ENCODE measurements at regions not wholly inside any gene's neighbourhood (a gene's known extent, or its start where the extent isn't known, plus 50 kb on each side); places are given as distances from the start of the nearest gene placed in this dataset.

DNA sequence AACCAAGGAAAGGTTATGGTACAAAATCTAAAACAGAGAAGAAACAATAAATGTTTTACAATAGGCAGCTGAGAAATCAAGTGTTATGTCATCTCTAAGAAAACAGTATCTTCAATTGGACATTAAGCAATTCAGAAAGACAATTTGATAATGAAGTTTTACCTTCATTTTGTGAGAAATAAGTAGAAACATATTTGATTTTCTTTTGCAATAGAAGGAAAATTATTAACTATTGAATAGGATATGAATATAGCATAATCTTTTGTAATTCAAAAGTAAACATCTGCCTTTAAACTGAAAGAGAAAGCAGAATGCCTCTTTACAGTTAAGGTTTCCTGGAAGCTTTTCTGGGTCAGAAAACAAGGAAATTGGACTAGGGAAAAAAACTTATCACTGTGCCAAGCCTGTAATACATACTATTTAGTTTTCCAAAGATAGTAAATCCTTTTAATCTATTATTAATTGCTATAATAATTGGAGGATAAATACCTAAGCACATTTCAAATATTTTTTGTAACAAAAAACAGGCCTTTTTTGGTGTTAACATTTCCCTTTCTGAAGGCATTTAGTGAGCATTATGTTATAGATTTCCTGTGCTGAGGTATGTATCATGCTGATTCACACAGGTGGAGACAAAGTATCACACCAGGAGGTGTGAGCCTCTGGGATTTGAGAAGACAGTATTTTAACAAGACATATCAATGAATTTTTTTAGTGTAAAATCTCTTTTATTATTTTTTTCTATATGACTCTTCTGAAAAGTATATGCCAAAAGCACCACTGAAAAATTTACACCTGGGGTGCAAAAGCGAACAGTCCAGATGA is 947.0 kb upstream of the CDH2 start:
- H3K4ac ChIP-seq (ENCODE audit: low read depth, low read length): no peak overlapping the region
- H2AK5ac ChIP-seq (ENCODE audit: insufficient read length, low read length): no peak overlapping the region
- no peaks in the 10 kb centered on the region for H3K9me3 ChIP-seq (ENCODE audit: control insufficient read depth, low read depth, low read length)
- no peak overlapping the region for H2BK15ac ChIP-seq (ENCODE audit: low read depth, low read length)
- peak overlapping the region in 1 of 3 experiments; percentile 87; a peak in 1 of 7 replicates for H3K27ac Mint-ChIP-seq
- no peak overlapping the region for H2BK20ac ChIP-seq (ENCODE audit: low read depth, low read length, poor library complexity, severe bottlenecking)
- H3K56ac ChIP-seq (ENCODE audit: insufficient read length, low read depth, low read length): no peak overlapping the region
- H3K4me1 ChIP-seq (ENCODE audit: insufficient read depth, low read length): no peaks in the 10 kb centered on the region; the same call in 1 of the 2 replicates
- no peak overlapping the region for H3K18ac ChIP-seq (ENCODE audit: insufficient read length, low read depth, low read length)
- H3K14ac ChIP-seq (ENCODE audit: insufficient read depth, low read length): no peak overlapping the region
- no peak overlapping the region for H3K27ac ChIP-seq (ENCODE audit: insufficient read length, low read depth, low read length)
- DNase-seq: no peak
- H2BK12ac ChIP-seq (ENCODE audit: insufficient read length, low read depth, low read length): no peak overlapping the region
- no peak overlapping the region for H4K8ac ChIP-seq (replicated peaks; ENCODE audit: insufficient read length, low read depth, low read length)
- no peaks in the 10 kb centered on the region for H3K27me3 ChIP-seq (ENCODE audit: insufficient read depth, low read length)
- H3T11ph ChIP-seq (ENCODE audit: low read length): no peak overlapping the region
- H2AFZ ChIP-seq (ENCODE audit: low read length): no peak overlapping the region
- H3K79me2 ChIP-seq (ENCODE audit: insufficient read depth, low read length): no peaks in the 10 kb centered on the region
- no peak overlapping the region for H3K23ac ChIP-seq (ENCODE audit: insufficient read length, low read depth, low read length)
- H3K4me1 Mint-ChIP-seq: peaks cover 16 to 22% of the 10 kb centered on the region in 2 experiments
- H2BK5ac ChIP-seq (ENCODE audit: insufficient read length, low read length): no peak overlapping the region
- H4K20me1 ChIP-seq (ENCODE audit: control insufficient read depth, insufficient read depth, insufficient read length): no peaks in the 10 kb centered on the region
- H3K9me3 Mint-ChIP-seq: no peaks in the 10 kb centered on the region
- TF ChIP-seq, protein P1, sequence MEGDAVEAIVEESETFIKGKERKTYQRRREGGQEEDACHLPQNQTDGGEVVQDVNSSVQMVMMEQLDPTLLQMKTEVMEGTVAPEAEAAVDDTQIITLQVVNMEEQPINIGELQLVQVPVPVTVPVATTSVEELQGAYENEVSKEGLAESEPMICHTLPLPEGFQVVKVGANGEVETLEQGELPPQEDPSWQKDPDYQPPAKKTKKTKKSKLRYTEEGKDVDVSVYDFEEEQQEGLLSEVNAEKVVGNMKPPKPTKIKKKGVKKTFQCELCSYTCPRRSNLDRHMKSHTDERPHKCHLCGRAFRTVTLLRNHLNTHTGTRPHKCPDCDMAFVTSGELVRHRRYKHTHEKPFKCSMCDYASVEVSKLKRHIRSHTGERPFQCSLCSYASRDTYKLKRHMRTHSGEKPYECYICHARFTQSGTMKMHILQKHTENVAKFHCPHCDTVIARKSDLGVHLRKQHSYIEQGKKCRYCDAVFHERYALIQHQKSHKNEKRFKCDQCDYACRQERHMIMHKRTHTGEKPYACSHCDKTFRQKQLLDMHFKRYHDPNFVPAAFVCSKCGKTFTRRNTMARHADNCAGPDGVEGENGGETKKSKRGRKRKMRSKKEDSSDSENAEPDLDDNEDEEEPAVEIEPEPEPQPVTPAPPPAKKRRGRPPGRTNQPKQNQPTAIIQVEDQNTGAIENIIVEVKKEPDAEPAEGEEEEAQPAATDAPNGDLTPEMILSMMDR (conservative IDR thresholded peaks at IDR 0.05): no peak
- WGBS (ENCODE audit: extremely low coverage, insufficient read length, low lambda C conversion rate): no CpG with 5 or more reads among the region's 1 CpG
- no peaks in the 10 kb centered on the region for H3K79me1 ChIP-seq (ENCODE audit: insufficient read depth, low read depth, low read length, poor library complexity, severe bottlenecking)
- no peak overlapping the region for H3K4me2 ChIP-seq (ENCODE audit: insufficient read depth, insufficient read length, low read length)
- H3K36me3 Mint-ChIP-seq (ENCODE audit: insufficient read depth in 1 of 3, low read depth in 3 of 3): no peaks in the 10 kb centered on the region; a peak in 1 of 7 replicates
- no peak overlapping the region for H3K9ac ChIP-seq (ENCODE audit: extremely low read depth, insufficient read length, low read length)
- no peak overlapping the region for H2BK120ac ChIP-seq (ENCODE audit: low read depth, low read length, poor library complexity, severe bottlenecking)
- no peaks in the 10 kb centered on the region for H3K23me2 ChIP-seq (ENCODE audit: insufficient read length, low read depth, low read length, poor library complexity, severe bottlenecking)
- no peak overlapping the region for H4K91ac ChIP-seq (ENCODE audit: insufficient read length, low read depth, low read length)
- H4K5ac ChIP-seq (ENCODE audit: insufficient read length, low read depth, low read length): no peak overlapping the region
- H3K4me3 Mint-ChIP-seq: no peak overlapping the region
- no peaks in the 10 kb centered on the region for H3K27me3 Mint-ChIP-seq (ENCODE audit: low read depth)
